ENCODE measurements at regions not wholly inside any gene's neighbourhood (a gene's known extent, or its start where the extent isn't known, plus 50 kb on each side); places are given as distances from the start of the nearest gene placed in this dataset.

DNA sequence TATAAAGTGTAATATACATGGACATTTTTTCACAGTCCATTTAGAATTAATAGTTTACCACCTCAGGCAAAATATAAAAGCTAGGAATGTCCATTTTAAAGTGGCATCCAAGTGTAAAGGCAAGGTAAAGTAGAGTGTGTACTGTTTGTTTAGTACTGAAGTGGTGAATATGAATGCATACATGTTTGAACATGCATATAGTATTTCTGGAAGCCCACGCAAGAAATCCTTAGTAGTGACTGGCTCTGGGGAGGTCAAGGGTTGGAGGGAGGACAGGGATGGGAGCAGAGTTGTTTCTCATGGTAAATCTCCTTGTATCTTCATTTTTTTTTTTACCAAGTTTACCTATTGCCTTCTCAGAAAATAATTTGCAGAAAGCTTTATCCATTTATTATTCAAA lies 129.2 kb downstream of the UNC5CL start:
- TF ChIP-seq CTCF (IDR thresholded peaks at IDR 0.05; ENCODE audit: control insufficient read depth, insufficient read depth, low read depth, low read length, missing control alignments): no peak
- H3K4me3 ChIP-seq (ENCODE audit: control insufficient read depth, low read depth, low read length): no peak overlapping the region
- no peak for DNase-seq (ENCODE audit: low read depth)

- H3K4me3 ChIP-seq (ENCODE audit: control insufficient read depth, low read depth, low read length): no peak overlapping the region
- TF ChIP-seq CTCF (IDR thresholded peaks at IDR 0.05; ENCODE audit: control insufficient read depth, insufficient read depth, low read depth, low read length, missing control alignments): no peak
- no peak for DNase-seq (ENCODE audit: low read depth)
These were observed 131.8 kb downstream of the UNC5CL start for GRCh38 chr6:40907198-40907701.

DNA sequence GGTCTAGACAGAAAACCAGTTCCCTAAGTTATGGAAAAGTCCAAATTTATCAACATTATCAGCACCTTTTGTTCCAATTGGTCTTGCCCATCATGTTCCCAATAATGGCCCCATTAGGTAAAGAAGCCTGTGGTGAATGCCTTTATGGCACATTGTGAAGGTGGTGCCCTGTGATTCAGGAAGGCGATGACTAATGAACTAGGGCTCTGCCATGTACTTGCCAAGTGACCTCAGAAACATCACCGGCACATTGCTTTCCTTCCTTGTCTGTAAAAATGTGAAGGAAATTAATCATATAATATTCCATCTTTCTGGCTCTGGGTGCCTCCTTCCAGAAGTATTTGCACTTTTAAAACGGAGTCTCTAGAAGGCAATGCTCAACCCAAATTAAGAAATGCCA lies 132.3 kb downstream of the UNC5CL start:
- no peak for TF ChIP-seq CTCF (IDR thresholded peaks at IDR 0.05; ENCODE audit: control insufficient read depth, insufficient read depth, low read depth, low read length, missing control alignments)
- no peak for DNase-seq (ENCODE audit: low read depth)
- no peak overlapping the region for H3K4me3 ChIP-seq (ENCODE audit: control insufficient read depth, low read depth, low read length)

DNA sequence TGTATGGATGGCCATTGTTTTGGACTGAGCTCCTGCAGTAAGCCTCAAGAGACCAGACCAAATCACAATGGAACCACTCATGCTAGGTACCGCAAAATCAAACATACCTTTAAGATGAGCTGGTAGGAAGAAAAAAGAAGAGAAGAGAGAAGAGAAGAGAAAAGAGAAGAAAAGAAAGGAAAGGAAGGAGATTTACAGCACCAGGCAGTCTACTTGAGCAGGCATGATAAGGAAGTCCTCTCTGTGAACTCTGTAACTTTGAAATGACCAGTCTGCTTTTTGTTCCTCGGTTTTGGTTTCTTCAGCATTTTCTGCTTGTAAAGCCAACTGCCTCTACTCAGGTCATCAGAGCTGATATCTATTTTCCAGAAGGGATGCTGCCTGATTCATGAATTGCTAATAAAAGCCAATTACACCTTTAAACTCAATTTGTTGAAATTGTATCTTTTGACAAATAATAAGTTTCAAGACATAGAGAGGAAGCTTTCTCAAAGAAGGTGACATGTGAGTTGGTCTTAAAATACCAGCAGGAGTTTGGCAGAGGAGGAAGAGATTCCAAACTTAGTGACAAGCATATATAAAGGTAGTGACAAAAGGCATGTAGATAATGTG lies 134.3 kb downstream of the UNC5CL start:
- DNase-seq (ENCODE audit: low read depth): no peak
- TF ChIP-seq CTCF (IDR thresholded peaks at IDR 0.05; ENCODE audit: control insufficient read depth, insufficient read depth, low read depth, low read length, missing control alignments): no peak
- H3K4me3 ChIP-seq (ENCODE audit: control insufficient read depth, low read depth, low read length): no peak overlapping the region

GRCh38 chr6:40903456-40903855 lies 135.6 kb downstream of the UNC5CL start:
- no peak overlapping the region for H3K4me3 ChIP-seq (ENCODE audit: control insufficient read depth, low read depth, low read length)
- DNase-seq (ENCODE audit: low read depth): no peak
- TF ChIP-seq CTCF (IDR thresholded peaks at IDR 0.05; ENCODE audit: control insufficient read depth, insufficient read depth, low read depth, low read length, missing control alignments): no peak

- no peak for DNase-seq (ENCODE audit: low read depth)
- TF ChIP-seq CTCF (IDR thresholded peaks at IDR 0.05; ENCODE audit: control insufficient read depth, insufficient read depth, low read depth, low read length, missing control alignments): no peak
- no peak overlapping the region for H3K4me3 ChIP-seq (ENCODE audit: control insufficient read depth, low read depth, low read length)
These were observed 137.5 kb downstream of the UNC5CL start for GRCh38 chr6:40901322-40902055.

Measured in AG09309 (cell line).